K562 (cell line): ENCODE measurements at regions not wholly inside any gene's neighbourhood (a gene's known extent, or its start where the extent isn't known, plus 50 kb on each side); places are given as distances from the start of the nearest gene placed in this dataset.

Experiments used
- ATAC-seq: fragments of 200-7000 bp; cut with Tn5 transposase; 3 replicates; pipeline ENCODE4 v1.9.1; 2020; ENCODE audit warnings: moderate library complexity
- BruUV-seq: library from RNA; stranded (reverse); fragments of 400-500 nt; replicated peaks from 2 replicates; lab custom pipeline; 2021; lab: Mats Ljungman, UMichigan
- CTCF ChIA-PET: fragments of 300-600 bp; formaldehyde crosslinking; extraction: SDS; loops from one replicate; lab custom pipeline; 2021; ENCODE audit warnings: low intra/inter-chr PET ratio; lab: Yijun Ruan, JAX
- POLR2A ChIA-PET: fragments of 300-600, 350-650 bp; sonication (Branson Sonifier 250); formaldehyde crosslinking; extraction: SDS; loops from one replicate; lab custom pipeline; 2021; ENCODE audit warnings: antibody characterized with exemption, inconsistent platforms; lab: Yijun Ruan, JAX
- DNase-seq, 4 experiments: peaks; one replicate each; pipeline versions ENCODE4 v3.0.0 to v3.0.0-alpha.2; 2011 to 2018; ENCODE audit warnings: low spot score in 3 of 4, mixed read lengths in 3 of 4; ENCODE audit errors: extremely low read depth in 1 of 4
- FAIRE-seq: peaks from 2 replicates; lab custom pipeline; 2011; peaks lifted over from hg19 to GRCh38; lab: Jason Lieb, UNC
- H2AFZ ChIP-seq: 2 replicates; pipeline ENCODE4 v1.6.0; 2011; ENCODE audit warnings: low read depth, low read length, control low read depth, inconsistent platforms
- H3K27ac ChIP-seq: fragments of 200-600 bp; 3 replicates; pipeline ENCODE4 v1.8.0; 2011; ENCODE audit warnings: low read depth, mild to moderate bottlenecking, control low read depth, inconsistent platforms, low read length, moderate library complexity, mixed read lengths; ENCODE audit errors: extremely low read depth
- H3K27me3 ChIP-seq, 2 experiments: fragments of 300-600 bp in 1 of 2; 2 replicates in 1 of 2; 3 replicates in 1 of 2; pipeline versions ENCODE4 v1.6.0 to v1.8.0; 2011; ENCODE audit warnings: inconsistent platforms in 2 of 2, low read length in 2 of 2, mild to moderate bottlenecking in 1 of 2, mixed read lengths in 1 of 2, moderate library complexity in 1 of 2; ENCODE audit not compliant: control insufficient read depth in 2 of 2, insufficient read depth in 2 of 2
- H3K36me3 ChIP-seq: fragments of 300-600 bp; 3 replicates; pipeline ENCODE4 v1.8.0; 2011; ENCODE audit warnings: mild to moderate bottlenecking, low read length, inconsistent platforms; ENCODE audit not compliant: control insufficient read depth, insufficient read depth
- H3K4me1 ChIP-seq, 2 experiments: fragments of 200-600 bp in 1 of 2; replicated peaks in 1 of 2; 2 replicates in 1 of 2; 3 replicates in 1 of 2; pipeline versions ENCODE4 v1.5.1 to v1.8.0; 2011; ENCODE audit warnings: inconsistent platforms in 2 of 2, low read length in 2 of 2, mild to moderate bottlenecking in 1 of 2, mixed read lengths in 1 of 2, moderate library complexity in 1 of 2; ENCODE audit not compliant: control insufficient read depth in 2 of 2, insufficient read depth in 2 of 2
- H3K4me2 ChIP-seq: 2 replicates; pipeline ENCODE4 v1.6.1; 2011; ENCODE audit warnings: low read length, control low read depth, inconsistent platforms, mixed read lengths; ENCODE audit not compliant: insufficient read depth
- H3K4me3 ChIP-seq: fragments of 200-600 bp; sonication (generic), shearing (Covaris generic); 2 replicates; pipeline ENCODE4 v1.5.1; 2016; ENCODE audit warnings: control low read depth, inconsistent platforms
- H3K79me2 ChIP-seq: fragments of 200-600 bp; 3 replicates; pipeline ENCODE4 v1.8.0; 2011; ENCODE audit warnings: low read length, inconsistent platforms; ENCODE audit not compliant: control insufficient read depth, insufficient read depth
- H3K9ac ChIP-seq, 2 experiments: 2 replicates each; pipeline versions ENCODE4 v1.6.0 to v1.6.1; 2011; ENCODE audit warnings: low read depth in 2 of 2, low read length in 2 of 2, control low read depth in 1 of 2, inconsistent platforms in 1 of 2, mild to moderate bottlenecking in 1 of 2, mixed read lengths in 1 of 2; ENCODE audit not compliant: insufficient read depth in 1 of 2
- H3K9me1 ChIP-seq: one replicate; pipeline ENCODE4 v1.6.0; 2011; ENCODE audit warnings: inconsistent platforms, mild to moderate bottlenecking, low read length, moderate library complexity; ENCODE audit not compliant: control insufficient read depth, insufficient read depth
- H3K9me3 ChIP-seq: replicated peaks from 2 replicates; pipeline ENCODE4 v1.5.1; 2011; ENCODE audit warnings: low read depth, low read length, inconsistent platforms; ENCODE audit not compliant: control insufficient read depth, insufficient read depth
- H4K20me1 ChIP-seq: replicated peaks from 2 replicates; pipeline ENCODE4 v1.6.1; 2011; ENCODE audit warnings: low read length, inconsistent platforms, mixed read lengths; ENCODE audit not compliant: control insufficient read depth, insufficient read depth
- CXXC5 ChIP-seq: fragments of 250-450 bp; sonication (Bioruptor Pico); IDR thresholded peaks from 2 replicates; pipeline ENCODE4 v1.8.0; 2022; ENCODE audit warnings: inconsistent platforms, mild to moderate bottlenecking, moderate library complexity
- GTF2F1 ChIP-seq: IDR thresholded peaks from 2 replicates; pipeline ENCODE4 v1.6.1; 2011; ENCODE audit warnings: low read depth, low read length, improper control_type of control experiment
- MAZ ChIP-seq, 2 experiments: fragments of 450-650 bp in 1 of 2; sonication (generic) in 1 of 2; formaldehyde crosslinking; IDR thresholded peaks in 1 of 2; conservative IDR thresholded peaks in 1 of 2; 2 replicates each; pipeline versions ENCODE4 v1.4.0 to v1.5.0; 2020; ENCODE audit warnings: mild to moderate bottlenecking in 1 of 2, missing genetic modification reagents in 1 of 2
- MCM2 ChIP-seq: fragments of 450-650 bp; IDR thresholded peaks from 2 replicates; pipeline ENCODE4 v1.6.1; 2017; ENCODE audit warnings: low read depth, mild to moderate bottlenecking
- PHB ChIP-seq: fragments of 250-450 bp; sonication (Bioruptor Pico); IDR thresholded peaks from 2 replicates; pipeline ENCODE4 v1.5.0; 2021
- RBM25 ChIP-seq: fragments of 200-400 bp; formaldehyde crosslinking; IDR thresholded peaks from 2 replicates; pipeline ENCODE4 v1.6.1; 2018; ENCODE audit warnings: low read length, low read depth, moderate library complexity; ENCODE audit not compliant: severe bottlenecking
- SREBF2 ChIP-seq: sonication (generic); formaldehyde crosslinking; IDR thresholded peaks from 2 replicates; pipeline ENCODE4 v1.4.0; 2020; ENCODE audit warnings: mild to moderate bottlenecking, missing genetic modification reagents
- UBTF ChIP-seq, 2 experiments: IDR thresholded peaks; 2 replicates each; pipeline ENCODE4 v1.6.1; 2012; ENCODE audit warnings: improper control_type of control experiment in 2 of 2, low read depth in 2 of 2, low read length in 2 of 2, borderline replicate concordance in 1 of 2
- WGBS: fragments of 100-300 bp; shearing (Covaris generic); methylation state at CpG from one replicate; pipeline ENCODE4 v1.1.6; 2016; ENCODE audit warnings: low coverage, mixed read lengths; ENCODE audit not compliant: insufficient coverage; ENCODE audit errors: missing lambda C conversion rate; 5-methylcytosine and 5-hydroxymethylcytosine counted together
- in situ Hi-C: fragments of 300-500 bp; cut with MboI; formaldehyde crosslinking; loops from 4 replicates; pipeline ENCODE4 v1.15.0; 2018; ENCODE audit warnings: inconsistent platforms, mixed read lengths
- intact Hi-C: fragments of 100-400 bp; cut with micrococcal nuclease; formaldehyde crosslinking; loops from 2 replicates; pipeline ENCODE4 v1.14.2; 2022
- TF ChIP-seq, protein P1 (sequence below): sonication (generic); formaldehyde crosslinking; IDR thresholded peaks from 2 replicates; pipeline ENCODE4 v1.4.0; 2020; ENCODE audit warnings: mild to moderate bottlenecking, missing genetic modification reagents

GRCh38 chr15:48059791-48060190 lies 61.0 kb upstream of the SLC24A5 start:
- H3K27ac ChIP-seq = no peak overlapping the region
- no peaks in the 10 kb centered on the region for H3K79me2 ChIP-seq
- TF ChIP-seq RBM25 (no peak), MCM2 (no peak), CXXC5 (CRISPR knock-in tag) (no peak), MAZ (CRISPR knock-in tag; conservative IDR thresholded peaks at IDR 0.05 in 1 of 2, IDR thresholded peaks at IDR 0.05 in 1 of 2) (no peak), SREBF2 (no peak), GTF2F1 (no peak), PHB (CRISPR knock-in tag) (no peak), UBTF (IDR thresholded peaks at IDR 0.05; ENCODE audit: borderline replicate concordance in 1 of 2, low read depth in 2 of 2, low read length in 2 of 2) (no peak)
- TF ChIP-seq, protein P1, sequence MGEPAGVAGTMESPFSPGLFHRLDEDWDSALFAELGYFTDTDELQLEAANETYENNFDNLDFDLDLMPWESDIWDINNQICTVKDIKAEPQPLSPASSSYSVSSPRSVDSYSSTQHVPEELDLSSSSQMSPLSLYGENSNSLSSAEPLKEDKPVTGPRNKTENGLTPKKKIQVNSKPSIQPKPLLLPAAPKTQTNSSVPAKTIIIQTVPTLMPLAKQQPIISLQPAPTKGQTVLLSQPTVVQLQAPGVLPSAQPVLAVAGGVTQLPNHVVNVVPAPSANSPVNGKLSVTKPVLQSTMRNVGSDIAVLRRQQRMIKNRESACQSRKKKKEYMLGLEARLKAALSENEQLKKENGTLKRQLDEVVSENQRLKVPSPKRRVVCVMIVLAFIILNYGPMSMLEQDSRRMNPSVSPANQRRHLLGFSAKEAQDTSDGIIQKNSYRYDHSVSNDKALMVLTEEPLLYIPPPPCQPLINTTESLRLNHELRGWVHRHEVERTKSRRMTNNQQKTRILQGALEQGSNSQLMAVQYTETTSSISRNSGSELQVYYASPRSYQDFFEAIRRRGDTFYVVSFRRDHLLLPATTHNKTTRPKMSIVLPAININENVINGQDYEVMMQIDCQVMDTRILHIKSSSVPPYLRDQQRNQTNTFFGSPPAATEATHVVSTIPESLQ (CRISPR knock-in tag) = no peak
- H3K27me3 ChIP-seq = no peaks in the 10 kb centered on the region
- WGBS = 0% methylated on average over 5 of the region's 7 CpGs
- no peak overlapping the region for H3K4me2 ChIP-seq
- intact Hi-C loops = no loop called here
- no peaks in the 10 kb centered on the region for H4K20me1 ChIP-seq
- no peaks in the 10 kb centered on the region for H3K36me3 ChIP-seq
- in situ Hi-C loops = no loop called here
- no peak for FAIRE-seq
- ATAC-seq = no peak
- ChIA-PET CTCF (no interaction called here), POLR2A (no interaction called here)
- no peaks in the 10 kb centered on the region for H3K9me3 ChIP-seq
- H3K9me1 ChIP-seq = no peaks in the 10 kb centered on the region
- H3K9ac ChIP-seq = no peak overlapping the region
- DNase-seq = no peak
- no peak overlapping the region for H3K4me3 ChIP-seq
- no TSS peak for BruUV-seq
- H3K4me1 ChIP-seq = no peaks in the 10 kb centered on the region
- no peak overlapping the region for H2AFZ ChIP-seq
